GM12874 (cell line): ENCODE measurements at regions not wholly inside any gene's neighbourhood (a gene's known extent, or its start where the extent isn't known, plus 50 kb on each side); places are given as distances from the start of the nearest gene placed in this dataset.

Experiments
- CTCF ChIP-seq: IDR thresholded peaks from 2 replicates; pipeline ENCODE4 v1.5.1; 2011; ENCODE audit warnings: low read depth, mild to moderate bottlenecking, control low read depth, low read length, moderate library complexity; ENCODE audit not compliant: insufficient read depth

GRCh38 chr7:156578978-156579430 lies 61.6 kb upstream of the RNF32 start:
- TF ChIP-seq CTCF: no peak

- no peak for TF ChIP-seq CTCF
These were observed 62.0 kb upstream of the RNF32 start for GRCh38 chr7:156578578-156578940.

- no peak for TF ChIP-seq CTCF
These were observed 62.7 kb upstream of the RNF32 start for GRCh38 chr7:156577645-156578577.

- TF ChIP-seq CTCF: no peak
These were observed 64.1 kb upstream of the RNF32 start for GRCh38 chr7:156576216-156577058.

GRCh38 chr7:156568258-156568657 lies 72.3 kb upstream of the RNF32 start:
- no peak for TF ChIP-seq CTCF

- TF ChIP-seq CTCF: no peak
These were observed 73.6 kb upstream of the RNF32 start for GRCh38 chr7:156566812-156567549.

- TF ChIP-seq CTCF: no peak
These were observed 79.9 kb upstream of the RNF32 start for GRCh38 chr7:156560696-156561095.
